Renal pelvis (tissue), 1 donor: ENCODE measurements at regions not wholly inside any gene's neighbourhood (a gene's known extent, or its start where the extent isn't known, plus 50 kb on each side); places are given as distances from the start of the nearest gene placed in this dataset.

Experiments used
- DNase-seq: peaks from one replicate; pipeline ENCODE4 v3.0.0-alpha.2; 2013

GRCh38 chr13:53854321-53854720, 825.7 kb downstream of the OLFM4 start:
- DNase-seq: no peak

- no peak for DNase-seq
Observed at GRCh38 chr13:53856573-53857195, 828.1 kb downstream of the OLFM4 start.

- DNase-seq: no peak
Observed at GRCh38 chr13:53863520-53863919, 834.9 kb downstream of the OLFM4 start.

GRCh38 chr13:53873558-53873957, 844.9 kb downstream of the OLFM4 start:
- DNase-seq: no peak

- no peak for DNase-seq
Observed at GRCh38 chr13:53878861-53879260, 850.2 kb downstream of the OLFM4 start.

GRCh38 chr13:53885997-53886396, 857.4 kb downstream of the OLFM4 start:
- DNase-seq: no peak

GRCh38 chr13:53890696-53891095, 862.1 kb downstream of the OLFM4 start:
- no peak for DNase-seq

GRCh38 chr13:53901593-53901992, 873.0 kb downstream of the OLFM4 start:
- DNase-seq: no peak

- no peak for DNase-seq
Observed at GRCh38 chr13:53907891-53908290, 879.3 kb downstream of the OLFM4 start.

GRCh38 chr13:53920916-53921315, 892.3 kb downstream of the OLFM4 start:
- no peak for DNase-seq

- no peak for DNase-seq
Observed at GRCh38 chr13:53921473-53921872, 892.9 kb downstream of the OLFM4 start.

GRCh38 chr13:53941588-53942190, 913.1 kb downstream of the OLFM4 start:
- DNase-seq: no peak

- DNase-seq: no peak
Observed at GRCh38 chr13:53946500-53946899, 917.9 kb downstream of the OLFM4 start.

GRCh38 chr13:53953183-53953582, 924.6 kb downstream of the OLFM4 start:
- DNase-seq: no peak
